OCI-LY7 (cell line): ENCODE measurements at regions not wholly inside any gene's neighbourhood (a gene's known extent, or its start where the extent isn't known, plus 50 kb on each side); places are given as distances from the start of the nearest gene placed in this dataset.

Source experiments
- BruUV-seq: library from RNA; stranded (reverse); fragments of 400-500 nt; replicated peaks from 2 replicates; lab custom pipeline; 2021; lab: Mats Ljungman, UMichigan
- CTCF ChIA-PET: fragments of 300-600 bp; sonication (Branson Sonifier 250); formaldehyde crosslinking; loops from one replicate; lab custom pipeline; 2022; ENCODE audit warnings: antibody characterized with exemption; ENCODE audit not compliant: unreplicated experiment; lab: Charles Lee
- POLR2A ChIA-PET: fragments of 300-600 bp; sonication (Branson Sonifier 250); formaldehyde crosslinking; loops from one replicate; lab custom pipeline; 2022; ENCODE audit warnings: antibody characterized with exemption; lab: Charles Lee
- DNase-seq: peaks from one replicate; pipeline ENCODE4 v3.0.0-alpha.2; 2015; ENCODE audit warnings: low spot score
- H2AFZ ChIP-seq: fragments of 200-600 bp; sonication (generic), shearing (Covaris generic); 2 replicates; pipeline ENCODE4 v1.6.1; 2014; ENCODE audit warnings: mild to moderate bottlenecking, antibody characterized with exemption, low read length, moderate library complexity
- H3K27ac ChIP-seq: fragments of 200-600 bp; sonication (generic); 2 replicates; pipeline ENCODE4 v1.5.1; 2014; ENCODE audit warnings: mixed run types, low read depth, mild to moderate bottlenecking, moderate library complexity, low read length, inconsistent platforms; ENCODE audit not compliant: poor library complexity, severe bottlenecking
- H3K36me3 ChIP-seq: fragments of 200-600 bp; sonication (generic); 2 replicates; pipeline ENCODE4 v1.6.1; 2014; ENCODE audit warnings: mild to moderate bottlenecking, antibody characterized with exemption, low read length, moderate library complexity, mixed read lengths; ENCODE audit not compliant: insufficient read depth
- H3K4me1 ChIP-seq: fragments of 200-600 bp; sonication (generic); 2 replicates; pipeline ENCODE4 v1.5.1; 2014; ENCODE audit warnings: mild to moderate bottlenecking, low read length; ENCODE audit not compliant: insufficient read depth, poor library complexity, severe bottlenecking
- H3K4me2 ChIP-seq: fragments of 200-600 bp; sonication (generic); 2 replicates; pipeline ENCODE4 v1.6.1; 2014; ENCODE audit warnings: mild to moderate bottlenecking, low read length
- H3K4me3 ChIP-seq: fragments of 200-600 bp; sonication (generic); 2 replicates; pipeline ENCODE4 v1.5.1; 2014; ENCODE audit warnings: mild to moderate bottlenecking, low read depth, low read length; ENCODE audit not compliant: poor library complexity, severe bottlenecking
- H3K79me2 ChIP-seq: fragments of 200-600 bp; sonication (generic); 2 replicates; pipeline ENCODE4 v1.6.1; 2016; ENCODE audit warnings: low read depth, mild to moderate bottlenecking, low read length, moderate library complexity, mixed read lengths; ENCODE audit not compliant: insufficient read depth
- H3K9me2 ChIP-seq: fragments of 200-600 bp; sonication (generic); 2 replicates; pipeline ENCODE4 v1.6.1; 2016; ENCODE audit warnings: mild to moderate bottlenecking, low read length, mixed read lengths; ENCODE audit not compliant: insufficient read depth
- H3K9me3 ChIP-seq: fragments of 200-600 bp; sonication (generic); 2 replicates; pipeline ENCODE4 v1.6.1; 2014; ENCODE audit warnings: mild to moderate bottlenecking, mixed run types, low read length, mixed read lengths
- H4K20me1 ChIP-seq: fragments of 200-600 bp; sonication (generic); 2 replicates; pipeline ENCODE4 v1.6.1; 2014; ENCODE audit warnings: mild to moderate bottlenecking, antibody characterized with exemption, low read length, moderate library complexity, mixed read lengths; ENCODE audit not compliant: insufficient read depth
- CTCF ChIP-seq: fragments of 200-600 bp; sonication (generic); conservative IDR thresholded peaks from 2 replicates; pipeline ENCODE4 v1.5.1; 2014; ENCODE audit warnings: mild to moderate bottlenecking, antibody characterized with exemption, low read length, moderate library complexity, mixed read lengths
- EZH2phosphoT487 ChIP-seq: fragments of 200-600 bp; sonication (generic); IDR thresholded peaks from 2 replicates; pipeline ENCODE4 v1.6.1; 2018; ENCODE audit warnings: low read depth, borderline replicate concordance, mild to moderate bottlenecking, mixed run types, antibody characterized with exemption, low read length, moderate library complexity, mixed read lengths
- intact Hi-C: fragments of 100-400 bp; cut with micrococcal nuclease; formaldehyde crosslinking; loops from one replicate; pipeline ENCODE4 v1.10.0; 2022; ENCODE audit not compliant: unreplicated experiment

- TF ChIP-seq CTCF, result no peak
- TF ChIP-seq EZH2phosphoT487, result no peak
- BruUV-seq, result no TSS peak
- Histone ChIP-seq H2AFZ (no peak overlapping the region), H3K9me3 (no peaks in the 10 kb centered on the region), H3K9me2 (no peaks in the 10 kb centered on the region), H4K20me1 (no peaks in the 10 kb centered on the region), H3K4me3 (no peak overlapping the region), H3K4me1 (no peaks in the 10 kb centered on the region), H3K27ac (no peak overlapping the region), H3K79me2 (no peaks in the 10 kb centered on the region), H3K36me3 (no peaks in the 10 kb centered on the region), H3K4me2 (no peak overlapping the region)
- ChIA-PET CTCF (no interaction called here), POLR2A (interaction anchor here (0.7 kb wide), 1 partner anchor 1531 kb away, joined by 3 read pairs; no protein-coding TSS in a partner anchor)
- no peak for DNase-seq
- intact Hi-C loops, result no loop called here
Measured at GRCh38 chr20:29740601-29740950, 1516.9 kb upstream of the DEFB115 start.

GRCh38 chr20:29740951-29741593 lies 1516.4 kb upstream of the DEFB115 start:
- Histone ChIP-seq H3K9me2 (no peaks in the 10 kb centered on the region), H4K20me1 (no peaks in the 10 kb centered on the region), H2AFZ (no peak overlapping the region), H3K4me1 (no peaks in the 10 kb centered on the region), H3K79me2 (no peaks in the 10 kb centered on the region), H3K4me2 (no peak overlapping the region), H3K27ac (no peak overlapping the region), H3K9me3 (no peaks in the 10 kb centered on the region), H3K4me3 (no peak overlapping the region), H3K36me3 (no peaks in the 10 kb centered on the region)
- intact Hi-C loops, result no loop called here
- CTCF ChIA-PET, result no interaction called here
- DNase-seq, result no peak
- POLR2A ChIA-PET, result interaction anchor here (0.7 kb wide), 1 partner anchor 1530 kb away, joined by 3 read pairs; no protein-coding TSS in a partner anchor
- TF ChIP-seq CTCF, result no peak
- no peak for TF ChIP-seq EZH2phosphoT487
- no TSS peak for BruUV-seq

- Histone ChIP-seq H3K9me3 (no peaks in the 10 kb centered on the region), H3K79me2 (no peaks in the 10 kb centered on the region), H2AFZ (no peak overlapping the region), H3K4me1 (no peaks in the 10 kb centered on the region), H3K27ac (no peak overlapping the region), H3K4me3 (no peak overlapping the region), H3K36me3 (no peaks in the 10 kb centered on the region), H4K20me1 (no peaks in the 10 kb centered on the region), H3K9me2 (no peaks in the 10 kb centered on the region), H3K4me2 (no peak overlapping the region)
- BruUV-seq, result no TSS peak
- intact Hi-C loops, result no loop called here
- DNase-seq, result no peak
- ChIA-PET POLR2A (no interaction called here), CTCF (no interaction called here)
- TF ChIP-seq EZH2phosphoT487 (no peak), CTCF (no peak)
Measured at GRCh38 chr20:29741594-29741893, 1515.9 kb upstream of the DEFB115 start.
